ENCODE measurements at regions not wholly inside any gene's neighbourhood (a gene's known extent, or its start where the extent isn't known, plus 50 kb on each side); places are given as distances from the start of the nearest gene placed in this dataset.
"Not testable (repeated sequence)": the region's sequence is repeated elsewhere in the genome, so short reads cannot be mapped to it uniquely, and the experiment has no call there.

DNA sequence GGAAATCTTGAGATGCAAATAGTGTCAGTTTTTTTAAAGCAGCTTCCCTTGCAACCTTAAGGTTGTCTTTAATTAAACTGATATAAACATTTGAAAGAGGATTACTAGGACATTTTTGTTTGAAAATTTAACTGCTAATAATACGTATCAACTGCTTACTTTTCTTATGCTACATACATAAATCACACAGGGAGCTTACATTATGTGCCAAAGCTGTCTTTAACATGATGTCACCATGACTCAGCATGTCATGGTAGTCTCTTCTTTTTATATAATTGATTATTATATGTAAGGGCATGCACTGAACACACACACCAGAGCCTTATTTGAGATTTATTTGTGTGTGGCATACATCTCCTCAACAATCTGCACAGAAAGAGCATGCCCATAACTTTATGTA is 63.0 kb upstream of the PTHLH start:
- no CpG with 5 or more reads among the region's 1 CpG for WGBS (ENCODE audit: insufficient coverage)

DNA sequence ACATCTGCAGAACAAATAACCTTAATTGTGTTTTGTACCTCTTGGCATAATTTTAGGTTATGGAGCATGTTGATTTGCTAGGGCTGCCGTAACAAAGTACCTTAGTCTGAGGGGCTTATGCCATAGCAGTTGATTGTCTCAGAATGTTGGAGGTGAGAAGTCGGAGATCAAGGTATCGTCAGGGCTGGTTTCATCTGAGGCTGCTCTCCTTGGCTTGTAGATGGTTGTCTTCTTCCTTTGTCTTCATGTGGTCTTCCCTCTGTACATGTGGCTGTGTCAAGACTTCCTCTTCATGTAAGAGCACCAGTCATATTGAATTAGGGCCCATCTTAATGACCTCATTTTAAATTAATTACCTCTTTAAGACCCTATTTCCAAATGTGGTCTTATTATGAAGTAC is 64.4 kb upstream of the PTHLH start:
- Histone ChIP-seq H3K36me3 (ENCODE audit: control insufficient read depth, insufficient read depth, low read length) (no peaks in the 10 kb centered on the region), H3K4me1 (ENCODE audit: control insufficient read depth, insufficient read depth, low read length) (no peaks in the 10 kb centered on the region), H3K9me3 (ENCODE audit: control insufficient read depth, insufficient read depth, low read length) (no peaks in the 10 kb centered on the region), H3K4me3 (ENCODE audit: low read depth, low read length) (no peak overlapping the region), H3K27ac (ENCODE audit: low read depth, low read length) (no peak overlapping the region), H3K27me3 (ENCODE audit: control insufficient read depth, insufficient read depth, low read length) (no peaks in the 10 kb centered on the region)
- DNase-seq (ENCODE audit: low read depth in 4 of 6, low spot score in 6 of 6), result no peak
- WGBS (ENCODE audit: insufficient coverage), result no CpG with 5 or more reads among the region's 3 CpGs

More for the DNA sequence above, 63.0 kb upstream of the PTHLH start:
- no peak for DNase-seq (ENCODE audit: low read depth in 4 of 6, low spot score in 6 of 6)
- no peaks in the 10 kb centered on the region for H3K4me1 ChIP-seq (ENCODE audit: control insufficient read depth, insufficient read depth, low read length)
- H3K36me3 ChIP-seq (ENCODE audit: control insufficient read depth, insufficient read depth, low read length), result no peaks in the 10 kb centered on the region
- no peaks in the 10 kb centered on the region for H3K27me3 ChIP-seq (ENCODE audit: control insufficient read depth, insufficient read depth, low read length)
- H3K4me3 ChIP-seq (ENCODE audit: low read depth, low read length), result no peak overlapping the region
- H3K9me3 ChIP-seq (ENCODE audit: control insufficient read depth, insufficient read depth, low read length), result no peaks in the 10 kb centered on the region
- no peak overlapping the region for H3K27ac ChIP-seq (ENCODE audit: low read depth, low read length)

DNA sequence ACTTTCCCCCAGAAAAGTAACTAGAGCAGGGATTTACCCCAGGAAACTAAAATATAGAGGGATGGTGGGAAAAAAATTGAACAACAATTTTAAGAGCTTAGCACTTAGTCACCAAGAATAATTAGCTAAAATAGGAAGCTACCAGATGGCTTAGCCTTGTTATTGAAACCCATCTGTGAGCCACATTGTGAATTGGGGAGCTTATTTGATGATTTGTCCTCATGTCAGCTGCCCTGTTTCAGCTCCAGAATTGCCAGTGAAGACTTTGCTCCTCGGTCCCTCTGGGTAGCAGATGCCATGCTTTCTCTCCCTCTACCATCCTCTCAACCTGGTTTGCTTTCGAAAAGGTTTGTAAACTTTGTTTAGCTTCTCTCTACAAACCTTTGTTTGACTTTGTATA is 67.7 kb upstream of the PTHLH start:
- Histone ChIP-seq H3K27ac (ENCODE audit: low read depth, low read length) (no peak overlapping the region), H3K27me3 (ENCODE audit: control insufficient read depth, insufficient read depth, low read length) (no peaks in the 10 kb centered on the region), H3K4me3 (ENCODE audit: low read depth, low read length) (no peak overlapping the region), H3K9me3 (ENCODE audit: control insufficient read depth, insufficient read depth, low read length) (no peaks in the 10 kb centered on the region), H3K4me1 (ENCODE audit: control insufficient read depth, insufficient read depth, low read length) (no peaks in the 10 kb centered on the region), H3K36me3 (ENCODE audit: control insufficient read depth, insufficient read depth, low read length) (no peaks in the 10 kb centered on the region)
- no CpG with 5 or more reads among the region's 2 CpGs for WGBS (ENCODE audit: insufficient coverage)
- DNase-seq (ENCODE audit: low read depth in 4 of 6, low spot score in 6 of 6), result peak in 2 of 6 donors; percentile 38 to 73

DNA sequence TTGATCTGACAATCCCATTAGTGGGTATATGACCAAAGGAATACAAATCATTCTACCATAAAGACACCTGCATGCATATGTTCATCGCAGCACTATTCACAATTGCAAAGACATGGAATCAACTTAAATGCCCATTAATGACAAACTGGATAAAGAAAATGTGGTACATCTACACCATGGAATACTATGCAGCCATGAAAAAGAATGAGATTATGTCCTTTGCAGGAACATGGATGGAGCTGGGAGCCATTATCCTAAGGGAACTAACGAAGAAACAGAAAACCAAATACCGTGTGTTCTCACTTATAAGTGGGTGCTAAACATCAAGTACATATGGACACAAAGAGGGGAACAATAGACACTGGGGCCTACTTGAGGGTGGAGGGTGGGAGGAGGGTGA is 74.1 kb upstream of the PTHLH start:
- DNase-seq (ENCODE audit: low read depth in 4 of 6, low spot score in 6 of 6); H3K27me3 ChIP-seq (ENCODE audit: control insufficient read depth, insufficient read depth, low read length); H3K4me3 ChIP-seq (ENCODE audit: low read depth, low read length); H3K9me3 ChIP-seq (ENCODE audit: control insufficient read depth, insufficient read depth, low read length); H3K36me3 ChIP-seq (ENCODE audit: control insufficient read depth, insufficient read depth, low read length); H3K27ac ChIP-seq (ENCODE audit: low read depth, low read length); H3K4me1 ChIP-seq (ENCODE audit: control insufficient read depth, insufficient read depth, low read length): not testable (repeated sequence)
- WGBS (ENCODE audit: insufficient coverage), result 92% methylated on average over 2 of the region's 3 CpGs

DNA sequence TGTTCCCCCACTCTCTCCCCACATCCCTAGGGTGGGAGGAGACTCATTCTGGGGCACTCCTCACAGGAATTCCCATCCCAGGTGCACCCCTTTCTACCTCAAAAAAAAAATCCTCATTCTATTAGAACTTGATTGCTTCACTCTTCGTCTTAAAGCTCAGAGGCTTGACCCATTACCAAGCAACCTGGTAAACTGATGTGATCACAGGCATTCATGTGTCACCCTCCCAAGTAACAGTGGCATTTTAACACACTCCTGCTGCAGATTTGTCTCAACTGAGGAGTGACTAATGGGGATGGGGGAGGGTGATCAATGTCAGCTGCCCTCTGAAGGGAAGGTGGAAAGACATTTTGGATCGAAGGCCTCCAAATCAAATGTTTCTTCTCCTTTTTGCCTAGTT is 78.1 kb upstream of the PTHLH start:
- Histone ChIP-seq H3K9me3 (ENCODE audit: control insufficient read depth, insufficient read depth, low read length) (no peaks in the 10 kb centered on the region), H3K27ac (ENCODE audit: low read depth, low read length) (no peak overlapping the region), H3K27me3 (ENCODE audit: control insufficient read depth, insufficient read depth, low read length) (no peaks in the 10 kb centered on the region), H3K4me3 (ENCODE audit: low read depth, low read length) (no peak overlapping the region), H3K4me1 (ENCODE audit: control insufficient read depth, insufficient read depth, low read length) (no peaks in the 10 kb centered on the region), H3K36me3 (ENCODE audit: control insufficient read depth, insufficient read depth, low read length) (no peaks in the 10 kb centered on the region)
- WGBS (ENCODE audit: insufficient coverage), result no CpG with 5 or more reads among the region's 2 CpGs
- DNase-seq (ENCODE audit: low read depth in 4 of 6, low spot score in 6 of 6), result no peak

DNA sequence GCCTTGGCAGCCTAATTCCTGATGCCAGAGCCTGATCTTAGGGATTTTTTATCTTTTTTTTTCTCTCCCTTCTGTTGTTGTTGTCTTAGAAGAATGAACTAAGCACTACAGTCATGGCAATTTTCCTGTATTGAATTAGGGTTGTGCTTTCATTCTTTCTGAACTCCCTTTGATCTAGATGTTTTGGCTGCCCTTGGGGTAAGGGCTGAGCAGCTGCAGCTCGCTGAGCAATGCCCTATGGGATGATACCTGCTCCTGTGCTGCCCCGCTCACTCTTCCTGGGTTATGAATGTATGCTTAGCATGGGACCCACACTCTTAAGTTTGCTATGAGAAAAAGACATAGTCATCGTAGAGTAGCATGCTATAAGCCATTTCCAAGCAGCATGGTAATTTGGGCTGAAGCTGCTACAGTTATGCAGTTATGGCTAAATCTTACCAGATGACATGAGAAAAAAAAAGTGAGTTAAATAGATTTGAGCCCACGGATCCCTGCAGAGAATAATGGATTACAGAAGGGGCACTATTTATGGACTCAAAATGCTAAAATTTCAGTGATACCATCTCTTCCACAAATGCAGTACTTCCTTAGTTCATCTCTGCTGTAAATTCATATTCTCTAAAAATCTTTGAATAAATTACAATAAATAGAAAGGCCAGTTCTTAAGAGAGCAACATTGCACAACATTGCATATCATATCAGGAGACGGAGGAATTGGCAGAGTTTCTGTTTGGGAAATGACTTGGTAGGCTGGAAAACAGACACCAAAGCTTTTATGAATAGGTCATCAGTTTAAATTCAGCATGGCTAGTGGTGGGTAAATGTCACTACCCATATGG is 79.2 kb upstream of the PTHLH start:
- Histone ChIP-seq H3K9me3 (ENCODE audit: control insufficient read depth, insufficient read depth, low read length) (no peaks in the 10 kb centered on the region), H3K27ac (ENCODE audit: low read depth, low read length) (no peak overlapping the region), H3K4me3 (ENCODE audit: low read depth, low read length) (no peak overlapping the region), H3K36me3 (ENCODE audit: control insufficient read depth, insufficient read depth, low read length) (no peaks in the 10 kb centered on the region), H3K4me1 (ENCODE audit: control insufficient read depth, insufficient read depth, low read length) (no peaks in the 10 kb centered on the region), H3K27me3 (ENCODE audit: control insufficient read depth, insufficient read depth, low read length) (no peaks in the 10 kb centered on the region)
- DNase-seq (ENCODE audit: low read depth in 4 of 6, low spot score in 6 of 6), result peak in 2 of 6 donors; percentile 16 to 22
- 53% methylated on average over 3 of the region's 5 CpGs for WGBS (ENCODE audit: insufficient coverage)

DNA sequence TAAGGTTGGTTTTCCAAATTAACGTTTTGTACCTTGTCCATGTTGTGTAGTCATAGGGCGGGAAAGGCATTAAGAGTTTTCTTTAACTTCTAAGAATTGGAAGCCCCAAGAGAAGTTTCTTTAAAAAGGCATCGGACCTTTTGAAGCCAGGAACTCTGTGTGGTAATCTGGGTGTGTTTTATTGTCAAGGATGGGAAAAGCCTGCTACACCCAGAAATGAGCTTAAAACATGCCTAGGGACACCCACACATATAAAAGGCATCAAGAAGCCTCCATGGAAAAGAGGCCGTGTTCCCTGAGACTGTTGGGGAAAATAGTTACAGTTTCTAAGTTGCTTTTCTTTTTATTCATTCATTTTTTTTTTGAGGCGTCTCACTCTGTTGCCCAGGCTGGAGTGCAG is 81.0 kb upstream of the PTHLH start:
- 88% methylated on average over 3 of the region's 5 CpGs for WGBS (ENCODE audit: insufficient coverage)
- no peaks in the 10 kb centered on the region for H3K36me3 ChIP-seq (ENCODE audit: control insufficient read depth, insufficient read depth, low read length)
- H3K4me1 ChIP-seq (ENCODE audit: control insufficient read depth, insufficient read depth, low read length), result no peaks in the 10 kb centered on the region
- H3K9me3 ChIP-seq (ENCODE audit: control insufficient read depth, insufficient read depth, low read length), result no peaks in the 10 kb centered on the region
- no peak overlapping the region for H3K27ac ChIP-seq (ENCODE audit: low read depth, low read length)
- no peak overlapping the region for H3K4me3 ChIP-seq (ENCODE audit: low read depth, low read length)
- H3K27me3 ChIP-seq (ENCODE audit: control insufficient read depth, insufficient read depth, low read length), result no peaks in the 10 kb centered on the region
- DNase-seq (ENCODE audit: low read depth in 4 of 6, low spot score in 6 of 6), result no peak

DNA sequence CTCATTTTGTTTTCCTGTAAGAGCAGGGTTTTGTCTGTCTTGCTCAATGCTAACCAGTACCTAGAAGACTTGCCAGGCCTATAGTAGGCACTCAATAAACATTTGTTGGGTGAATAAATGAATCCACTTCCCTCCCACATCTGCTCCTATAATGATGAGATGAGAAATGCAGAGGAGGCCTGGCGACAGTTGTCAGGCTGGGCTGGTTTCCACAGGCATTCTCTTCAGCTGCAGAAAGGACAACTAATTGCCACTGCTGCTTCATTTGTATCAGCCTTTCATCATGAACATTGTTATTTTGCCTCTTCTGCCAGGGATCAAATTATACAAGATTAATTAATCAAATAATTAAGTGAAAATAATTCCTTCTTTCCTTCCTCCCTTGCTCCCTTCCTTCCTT is 82.0 kb upstream of the PTHLH start:
- H3K27me3 ChIP-seq (ENCODE audit: control insufficient read depth, insufficient read depth, low read length), result no peaks in the 10 kb centered on the region
- H3K4me3 ChIP-seq (ENCODE audit: low read depth, low read length), result no peak overlapping the region
- no CpG with 5 or more reads among the region's 1 CpG for WGBS (ENCODE audit: insufficient coverage)
- H3K4me1 ChIP-seq (ENCODE audit: control insufficient read depth, insufficient read depth, low read length), result no peaks in the 10 kb centered on the region
- H3K9me3 ChIP-seq (ENCODE audit: control insufficient read depth, insufficient read depth, low read length), result no peaks in the 10 kb centered on the region
- no peak for DNase-seq (ENCODE audit: low read depth in 4 of 6, low spot score in 6 of 6)
- H3K36me3 ChIP-seq (ENCODE audit: control insufficient read depth, insufficient read depth, low read length), result no peaks in the 10 kb centered on the region
- H3K27ac ChIP-seq (ENCODE audit: low read depth, low read length), result no peak overlapping the region

DNA sequence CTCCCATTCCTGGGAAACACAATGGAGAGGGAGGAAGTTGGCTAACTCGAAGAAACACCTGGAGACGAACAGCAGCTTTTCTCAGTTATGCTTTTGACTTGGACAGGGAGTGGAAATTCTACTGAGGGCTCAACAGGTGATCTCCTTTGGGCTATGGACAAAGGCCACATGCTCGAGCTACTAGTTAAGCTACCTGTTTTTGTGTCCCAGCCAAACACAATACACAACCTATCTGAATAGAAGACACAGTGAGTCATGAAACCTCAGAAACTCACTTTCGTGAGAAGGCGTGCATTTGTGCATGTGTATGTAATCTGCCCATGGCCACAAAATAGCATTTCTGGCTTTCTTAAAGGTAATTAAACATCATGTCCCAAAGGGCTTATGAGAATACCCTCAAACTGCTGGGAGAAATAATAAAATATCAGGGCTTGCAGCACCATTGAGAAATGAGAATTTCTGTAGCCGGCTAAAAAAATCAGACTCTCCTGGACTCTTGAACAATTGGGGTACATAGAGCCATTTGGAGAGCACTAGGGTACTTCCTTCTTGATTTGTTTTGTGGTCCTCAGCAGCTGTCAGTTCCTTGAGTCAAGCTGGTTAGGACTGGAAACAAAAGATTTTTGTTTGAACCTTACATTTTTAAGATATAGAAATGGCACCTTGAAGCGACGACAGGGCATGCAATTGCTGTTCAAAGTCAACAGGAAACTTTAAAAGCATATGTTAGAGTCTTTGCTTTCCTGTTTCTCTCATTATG is 85.5 kb upstream of the PTHLH start:
- DNase-seq (ENCODE audit: low read depth in 4 of 6, low spot score in 6 of 6), result no peak
- H3K27ac ChIP-seq (ENCODE audit: low read depth, low read length), result no peak overlapping the region
- H3K4me3 ChIP-seq (ENCODE audit: low read depth, low read length), result no peak overlapping the region
- WGBS (ENCODE audit: insufficient coverage), result 100% methylated on average over 2 of the region's 8 CpGs
- no peaks in the 10 kb centered on the region for H3K4me1 ChIP-seq (ENCODE audit: control insufficient read depth, insufficient read depth, low read length)
- no peaks in the 10 kb centered on the region for H3K36me3 ChIP-seq (ENCODE audit: control insufficient read depth, insufficient read depth, low read length)
- no peaks in the 10 kb centered on the region for H3K9me3 ChIP-seq (ENCODE audit: control insufficient read depth, insufficient read depth, low read length)
- no peaks in the 10 kb centered on the region for H3K27me3 ChIP-seq (ENCODE audit: control insufficient read depth, insufficient read depth, low read length)

DNA sequence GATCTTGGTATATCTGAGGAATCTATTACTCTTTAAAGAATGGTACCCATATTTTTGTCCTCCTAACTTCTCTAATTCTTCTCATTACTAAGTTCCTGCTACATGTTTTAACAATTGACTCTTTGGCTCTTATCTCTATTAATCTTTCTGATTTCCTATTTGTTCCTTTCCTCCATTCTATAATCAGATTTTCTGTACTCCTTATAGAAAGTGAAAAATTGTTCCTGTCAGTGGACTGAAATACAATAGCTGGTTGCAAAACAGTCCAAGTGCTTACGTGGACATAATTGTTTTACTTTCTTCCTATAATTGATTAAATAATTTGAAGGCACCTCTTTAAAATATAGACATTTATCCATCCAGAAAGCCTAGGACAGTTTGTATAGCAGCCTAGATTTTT is 86.7 kb upstream of the PTHLH start:
- Histone ChIP-seq H3K36me3 (ENCODE audit: control insufficient read depth, insufficient read depth, low read length) (no peaks in the 10 kb centered on the region), H3K4me1 (ENCODE audit: control insufficient read depth, insufficient read depth, low read length) (no peaks in the 10 kb centered on the region)
- no CpG with 5 or more reads among the region's 1 CpG for WGBS (ENCODE audit: insufficient coverage)

More for the DNA sequence above, 86.7 kb upstream of the PTHLH start:
- Histone ChIP-seq H3K4me3 (ENCODE audit: low read depth, low read length) (no peak overlapping the region), H3K27me3 (ENCODE audit: control insufficient read depth, insufficient read depth, low read length) (no peaks in the 10 kb centered on the region), H3K9me3 (ENCODE audit: control insufficient read depth, insufficient read depth, low read length) (no peaks in the 10 kb centered on the region), H3K27ac (ENCODE audit: low read depth, low read length) (no peak overlapping the region)
- no peak for DNase-seq (ENCODE audit: low read depth in 4 of 6, low spot score in 6 of 6)
